Right lung (tissue), 2 donors: ENCODE measurements at regions not wholly inside any gene's neighbourhood (a gene's known extent, or its start where the extent isn't known, plus 50 kb on each side); places are given as distances from the start of the nearest gene placed in this dataset.

Experiments used
- DNase-seq, 2 donors: peaks; one replicate each; pipeline ENCODE4 v3.0.0-alpha.2; 2013

DNA sequence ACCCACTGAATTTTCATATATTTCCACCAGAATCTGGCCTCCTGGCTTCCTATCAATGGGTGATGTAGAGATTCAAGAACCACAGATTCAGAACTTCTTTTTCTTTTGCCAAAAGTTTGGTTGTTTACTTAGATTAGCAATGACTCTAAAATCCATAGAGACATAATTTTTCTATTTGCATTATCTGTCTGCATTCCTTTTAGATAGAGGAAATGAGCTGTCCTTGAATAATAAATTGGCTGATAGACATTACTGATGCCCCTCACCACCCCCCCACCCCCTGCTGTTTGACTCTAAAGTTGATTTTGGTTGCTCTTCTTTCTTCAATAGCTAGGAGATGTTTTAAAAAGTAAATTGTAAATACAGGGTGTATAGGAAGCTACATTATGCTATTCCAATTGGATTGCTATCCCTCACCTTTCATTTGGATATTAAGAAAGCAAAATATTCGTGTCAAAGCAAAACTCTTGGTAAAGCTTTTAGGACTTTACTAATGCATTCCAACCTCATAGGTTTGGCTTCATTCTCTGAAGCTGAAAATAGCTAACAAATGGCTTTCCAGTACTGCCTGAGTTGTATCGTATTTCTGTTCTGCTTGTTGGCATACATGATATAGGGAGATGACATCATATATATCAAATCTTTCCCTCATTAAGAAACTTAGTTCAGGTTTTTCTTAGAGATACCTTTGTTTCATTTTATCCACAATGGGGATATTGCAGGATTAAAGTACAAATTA, 606.0 kb downstream of the ARL4A start:
- DNase-seq: no peak

- no peak for DNase-seq
These were observed 619.6 kb downstream of the ARL4A start for GRCh38 chr7:13307040-13307439.

GRCh38 chr7:13308423-13308822, 621.0 kb downstream of the ARL4A start:
- DNase-seq: no peak

GRCh38 chr7:13309535-13309934, 622.1 kb downstream of the ARL4A start:
- DNase-seq: no peak

- DNase-seq: no peak
These were observed 624.9 kb downstream of the ARL4A start for GRCh38 chr7:13312307-13312706.

- no peak for DNase-seq
These were observed 632.9 kb downstream of the ARL4A start for GRCh38 chr7:13320333-13320732.

- DNase-seq: no peak
These were observed 633.9 kb downstream of the ARL4A start for GRCh38 chr7:13321316-13321715.

GRCh38 chr7:13322126-13322525, 634.7 kb downstream of the ARL4A start:
- DNase-seq: no peak

- DNase-seq: no peak
These were observed 640.2 kb downstream of the ARL4A start for GRCh38 chr7:13327669-13328068.

DNA sequence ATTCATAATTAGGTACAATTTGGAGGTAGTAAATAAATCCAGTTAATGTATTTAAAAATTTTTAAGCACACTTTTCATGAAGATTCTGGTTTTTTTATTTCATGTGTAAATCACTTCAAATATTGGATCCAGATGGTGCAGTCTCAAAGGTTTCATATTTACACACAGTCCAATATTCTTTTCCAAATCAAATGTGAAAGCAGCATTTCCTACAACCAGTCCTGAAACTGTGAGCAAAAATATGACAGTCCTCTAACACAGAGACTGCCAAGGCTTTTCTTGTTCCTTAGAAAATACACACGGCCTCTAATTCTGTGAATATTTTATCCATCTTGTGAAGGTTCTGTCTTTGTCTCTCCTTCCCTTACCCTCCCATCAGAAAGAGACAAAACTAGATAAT, 645.9 kb downstream of the ARL4A start:
- DNase-seq: no peak

GRCh38 chr7:13336227-13336626, 648.8 kb downstream of the ARL4A start:
- no peak for DNase-seq

GRCh38 chr7:13352677-13353076, 636.8 kb downstream of the ETV1 start:
- no peak for DNase-seq

DNA sequence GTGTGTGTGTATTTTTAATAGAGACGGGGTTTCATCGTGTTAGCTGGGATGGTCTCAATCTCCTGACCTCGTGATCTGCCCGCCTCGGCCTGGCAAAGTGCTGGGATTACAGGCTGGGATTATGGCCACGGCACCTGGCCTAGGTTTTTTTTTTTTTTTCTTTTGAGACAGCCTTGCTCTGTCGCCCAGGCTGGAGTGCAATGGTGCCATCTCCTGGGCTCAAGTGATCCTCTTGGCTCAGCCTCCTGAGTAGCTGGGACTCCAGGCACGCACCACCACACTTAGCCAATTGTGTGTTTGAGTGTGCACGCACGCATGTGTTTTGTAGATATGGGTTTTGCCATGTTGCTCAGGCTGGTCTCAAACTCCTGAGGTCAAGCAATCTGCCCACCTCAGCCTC, 629.8 kb downstream of the ETV1 start:
- no peak for DNase-seq

DNA sequence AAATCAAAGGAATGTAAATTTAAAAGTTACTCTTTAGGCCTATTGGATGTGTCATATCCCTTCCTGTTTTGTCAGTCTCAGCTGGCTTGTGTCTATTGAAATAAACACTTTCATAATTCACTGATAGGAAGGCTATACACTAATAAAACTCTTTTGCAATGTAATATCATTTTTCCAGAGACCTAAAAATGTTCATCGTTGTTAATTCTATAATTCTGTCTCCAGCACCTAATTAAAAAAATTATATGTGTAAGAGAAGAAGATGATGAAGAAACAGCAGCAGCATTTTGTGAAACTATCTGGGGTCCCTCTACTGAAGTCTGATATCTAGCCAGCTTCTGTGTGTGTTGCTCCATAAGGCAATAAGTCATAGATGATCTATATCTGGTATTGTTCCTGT, 602.7 kb downstream of the ETV1 start:
- DNase-seq: peak; percentile 35 to 46

DNA sequence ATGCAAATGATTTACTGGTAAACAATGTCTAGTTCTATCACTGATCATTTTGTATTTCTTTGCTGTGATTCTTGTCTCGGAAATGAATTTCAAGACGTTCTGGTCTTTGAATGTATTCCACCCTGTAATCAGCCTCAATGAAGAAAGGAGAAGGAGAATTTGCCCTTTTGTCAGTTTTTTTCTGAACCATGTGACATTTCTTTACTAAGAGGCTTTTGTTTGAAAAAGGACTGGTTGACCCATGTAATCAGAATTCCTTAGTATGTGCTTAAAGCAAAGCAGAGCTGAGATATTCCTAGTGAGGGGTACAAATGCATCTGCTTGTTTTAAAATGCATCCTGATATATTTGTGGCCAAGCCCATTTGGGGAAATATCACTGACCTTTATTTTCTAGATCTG, 581.6 kb downstream of the ETV1 start:
- no peak for DNase-seq

- no peak for DNase-seq
These were observed 578.3 kb downstream of the ETV1 start for GRCh38 chr7:13411151-13411550.

- no peak for DNase-seq
These were observed 577.8 kb downstream of the ETV1 start for GRCh38 chr7:13411636-13412035.

GRCh38 chr7:13414181-13414580, 575.3 kb downstream of the ETV1 start:
- no peak for DNase-seq

- peak in 1 of 2 donors; percentile 2 for DNase-seq
These were observed 574.8 kb downstream of the ETV1 start for GRCh38 chr7:13414661-13415107.

- no peak for DNase-seq
These were observed 573.4 kb downstream of the ETV1 start for GRCh38 chr7:13416071-13416470.

GRCh38 chr7:13416544-13416943, 572.9 kb downstream of the ETV1 start:
- DNase-seq: no peak

GRCh38 chr7:13420726-13421125, 568.7 kb downstream of the ETV1 start:
- DNase-seq: no peak

DNA sequence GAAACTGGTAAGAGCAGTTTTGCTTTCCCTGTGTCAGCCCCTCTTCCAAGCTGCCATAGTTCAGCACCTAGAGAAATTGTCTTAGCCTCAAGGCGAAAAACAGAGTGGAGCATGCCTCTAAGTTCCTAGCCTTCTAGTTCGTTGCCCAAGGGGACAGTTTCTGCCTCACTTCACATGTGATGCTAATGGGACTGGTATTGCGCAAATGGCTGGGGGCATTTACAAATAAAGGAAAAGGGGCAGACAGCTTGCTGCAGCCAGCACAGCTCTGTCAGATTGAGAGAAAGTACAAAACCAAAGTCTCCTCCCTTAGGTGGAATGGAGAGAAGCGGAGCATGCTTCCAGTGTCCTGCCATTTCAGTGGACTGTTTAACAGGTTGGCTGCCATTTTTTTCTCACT, 567.7 kb downstream of the ETV1 start:
- no peak for DNase-seq

DNA sequence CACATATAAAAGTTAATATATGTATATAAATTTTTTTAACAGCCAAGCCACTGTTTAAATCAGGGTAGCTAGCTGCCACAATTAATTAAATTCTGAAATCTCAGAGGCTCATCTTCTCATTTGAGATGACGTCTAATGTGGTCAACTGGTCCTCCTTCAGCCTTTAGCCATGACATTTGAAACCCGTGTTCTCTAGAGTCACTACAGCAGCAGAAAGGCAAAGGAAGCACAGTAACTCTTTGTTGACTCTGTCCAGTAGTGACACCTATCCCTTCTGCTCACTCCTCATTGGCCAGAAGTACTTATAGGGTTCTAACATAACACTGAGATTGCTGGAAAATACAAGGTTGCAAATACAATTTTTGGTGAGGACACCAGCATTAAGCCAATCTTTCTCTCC, 555.5 kb downstream of the ETV1 start:
- DNase-seq: no peak
